ENCODE measurements at regions not wholly inside any gene's neighbourhood (a gene's known extent, or its start where the extent isn't known, plus 50 kb on each side); places are given as distances from the start of the nearest gene placed in this dataset.

- H3K4me3 ChIP-seq (ENCODE audit: low read length), result no peak overlapping the region
- peak; percentile 50 for DNase-seq (ENCODE audit: low read depth)
These were observed 590.5 kb upstream of the SLC8A1 start for GRCh38 chr2:41042343-41042742.

GRCh38 chr2:41061356-41061755, 609.5 kb upstream of the SLC8A1 start:
- TF ChIP-seq CTCF (IDR thresholded peaks at IDR 0.05; ENCODE audit: insufficient read depth, low read depth, low read length, missing control alignments), result no peak
- no peak overlapping the region for H3K4me3 ChIP-seq (ENCODE audit: low read length)
- no peak for DNase-seq (ENCODE audit: low read depth)

More at GRCh38 chr2:41042343-41042742, 590.5 kb upstream of the SLC8A1 start:
- no peak for TF ChIP-seq CTCF (IDR thresholded peaks at IDR 0.05; ENCODE audit: insufficient read depth, low read depth, low read length, missing control alignments)

- DNase-seq (ENCODE audit: low read depth), result no peak
- H3K4me3 ChIP-seq (ENCODE audit: low read length), result no peak overlapping the region
- TF ChIP-seq CTCF (IDR thresholded peaks at IDR 0.05; ENCODE audit: insufficient read depth, low read depth, low read length, missing control alignments), result no peak
These were observed 610.4 kb upstream of the SLC8A1 start for GRCh38 chr2:41062336-41062735.

- no peak for DNase-seq (ENCODE audit: low read depth)
- no peak for TF ChIP-seq CTCF (IDR thresholded peaks at IDR 0.05; ENCODE audit: insufficient read depth, low read depth, low read length, missing control alignments)
- H3K4me3 ChIP-seq (ENCODE audit: low read length), result no peak overlapping the region
These were observed 614.3 kb upstream of the SLC8A1 start for GRCh38 chr2:41066168-41066567.

- DNase-seq (ENCODE audit: low read depth), result no peak
- H3K4me3 ChIP-seq (ENCODE audit: low read length), result no peak overlapping the region
- no peak for TF ChIP-seq CTCF (IDR thresholded peaks at IDR 0.05; ENCODE audit: insufficient read depth, low read depth, low read length, missing control alignments)
These were observed 616.9 kb upstream of the SLC8A1 start for GRCh38 chr2:41068740-41069139.

GRCh38 chr2:41078341-41078740, 626.5 kb upstream of the SLC8A1 start:
- no peak for DNase-seq (ENCODE audit: low read depth)
- no peak overlapping the region for H3K4me3 ChIP-seq (ENCODE audit: low read length)
- TF ChIP-seq CTCF (IDR thresholded peaks at IDR 0.05; ENCODE audit: insufficient read depth, low read depth, low read length, missing control alignments), result no peak

- no peak overlapping the region for H3K4me3 ChIP-seq (ENCODE audit: low read length)
- DNase-seq (ENCODE audit: low read depth), result no peak
- no peak for TF ChIP-seq CTCF (IDR thresholded peaks at IDR 0.05; ENCODE audit: insufficient read depth, low read depth, low read length, missing control alignments)
These were observed 627.1 kb upstream of the SLC8A1 start for GRCh38 chr2:41079011-41079410.
